HEK293 (cell line): ENCODE measurements at regions not wholly inside any gene's neighbourhood (a gene's known extent, or its start where the extent isn't known, plus 50 kb on each side); places are given as distances from the start of the nearest gene placed in this dataset.

Experiments
- CTCF ChIP-seq: fragments of 450-650 bp; formaldehyde crosslinking; IDR thresholded peaks from 2 replicates; pipeline ENCODE4 v1.5.1; 2016; ENCODE audit warnings: missing biosample characterization, missing genetic modification characterization
- KLF10 ChIP-seq: fragments of 450-650 bp; IDR thresholded peaks from 2 replicates; pipeline ENCODE4 v1.5.1; 2018; ENCODE audit warnings: missing biosample characterization, mild to moderate bottlenecking, missing genetic modification characterization
- PATZ1 ChIP-seq: fragments of 450-650 bp; formaldehyde crosslinking; IDR thresholded peaks from 2 replicates; pipeline ENCODE4 v1.5.1; 2016; ENCODE audit warnings: missing biosample characterization, missing genetic modification characterization
- PBX3 ChIP-seq: sonication (generic); formaldehyde crosslinking; IDR thresholded peaks from 2 replicates; pipeline ENCODE4 v1.8.1; 2022; ENCODE audit warnings: mild to moderate bottlenecking, moderate library complexity, missing genetic modification reagents
- ZBTB1 ChIP-seq: fragments of 450-650 bp; formaldehyde crosslinking; IDR thresholded peaks from 2 replicates; pipeline ENCODE4 v1.5.1; 2016; ENCODE audit warnings: missing biosample characterization, missing genetic modification characterization
- ZBTB20 ChIP-seq: fragments of 450-650 bp; formaldehyde crosslinking; IDR thresholded peaks from 2 replicates; pipeline ENCODE4 v1.5.1; 2016; ENCODE audit warnings: missing biosample characterization, missing genetic modification characterization
- ZEB2 ChIP-seq: fragments of 450-650 bp; formaldehyde crosslinking; IDR thresholded peaks from 2 replicates; pipeline ENCODE4 v1.5.1; 2016; ENCODE audit warnings: missing biosample characterization, missing genetic modification characterization
- ZNF248 ChIP-seq: fragments of 450-650 bp; formaldehyde crosslinking; IDR thresholded peaks from 2 replicates; pipeline ENCODE4 v1.5.1; 2017; ENCODE audit warnings: missing biosample characterization, missing genetic modification characterization
- ZNF274 ChIP-seq, 2 experiments: fragments of 200-500 bp in 1 of 2; fragments of 450-650 bp in 1 of 2; sonication (Bioruptor generic) in 1 of 2; formaldehyde crosslinking in 1 of 2; IDR thresholded peaks; 2 replicates each; pipeline versions ENCODE4 v1.5.1 to v1.6.1; 2014 to 2016; ENCODE audit warnings: borderline replicate concordance in 1 of 2, inconsistent platforms in 1 of 2, low read length in 1 of 2, missing biosample characterization in 1 of 2, missing genetic modification characterization in 1 of 2
- ZNF513 ChIP-seq: fragments of 450-650 bp; IDR thresholded peaks from 2 replicates; pipeline ENCODE4 v1.5.1; 2018; ENCODE audit warnings: missing biosample characterization, missing genetic modification characterization
- ZNF560 ChIP-seq: fragments of 450-650 bp; formaldehyde crosslinking; IDR thresholded peaks from 2 replicates; pipeline ENCODE4 v1.5.1; 2017; ENCODE audit warnings: missing biosample characterization, missing genetic modification characterization, borderline replicate concordance
- ZNF704 ChIP-seq: fragments of 450-650 bp; formaldehyde crosslinking; IDR thresholded peaks from 2 replicates; pipeline ENCODE4 v1.5.1; 2016; ENCODE audit warnings: missing biosample characterization, missing genetic modification characterization
- ZNF707 ChIP-seq: fragments of 450-650 bp; formaldehyde crosslinking; IDR thresholded peaks from 2 replicates; pipeline ENCODE4 v1.5.1; 2016; ENCODE audit warnings: missing biosample characterization, missing genetic modification characterization

GRCh38 chr1:30319765-30320580 is 403.4 kb downstream of the MATN1 start:
- TF ChIP-seq ZNF274 (IDR thresholded peaks at IDR 0.05; ENCODE audit: low read length) = no peak
- TF ChIP-seq ZNF274 (tag by site-specific recombination; IDR thresholded peaks at IDR 0.05; ENCODE audit: borderline replicate concordance) = no peak
- TF ChIP-seq PBX3 (CRISPR knock-in tag) = no peak
- TF ChIP-seq ZNF707 (tag by site-specific recombination) = no peak
- TF ChIP-seq ZNF513 (tag by site-specific recombination) = no peak
- TF ChIP-seq ZBTB20 = no peak
- TF ChIP-seq CTCF (tag by site-specific recombination) = no peak
- no peak for TF ChIP-seq ZNF248
- no peak for TF ChIP-seq ZNF560
- TF ChIP-seq PATZ1 (tag by site-specific recombination) = no peak
- no peak for TF ChIP-seq ZBTB1 (tag by site-specific recombination)
- TF ChIP-seq ZEB2 = no peak
- no peak for TF ChIP-seq KLF10 (tag by site-specific recombination)
- TF ChIP-seq ZNF704 (tag by site-specific recombination) = no peak
